Myocyte (in vitro differentiated cells): ENCODE measurements at regions not wholly inside any gene's neighbourhood (a gene's known extent, or its start where the extent isn't known, plus 50 kb on each side); places are given as distances from the start of the nearest gene placed in this dataset.

Experiments
- DNase-seq: peaks from one replicate; pipeline ENCODE4 v3.0.0-alpha.2; 2012; ENCODE audit warnings: low read depth

DNA sequence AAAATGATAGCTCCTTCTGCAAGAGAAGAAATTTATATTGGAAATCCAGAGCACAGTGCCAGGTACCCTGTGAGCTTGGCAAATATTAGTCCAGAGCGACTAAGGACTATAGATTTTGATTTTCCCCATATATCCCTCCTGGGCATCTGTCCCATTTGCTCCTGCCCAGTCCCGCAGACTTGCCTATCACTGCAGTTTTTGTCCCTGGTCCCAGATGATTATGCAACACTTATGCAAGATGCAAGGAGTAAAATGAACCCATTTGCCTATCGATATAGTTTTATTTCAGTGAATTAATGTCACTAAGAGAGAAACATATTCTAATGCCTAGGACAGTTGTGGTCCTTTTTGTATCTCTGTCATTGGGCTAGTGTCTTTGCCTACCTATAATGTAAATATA lies 215.9 kb upstream of the BMP4 start:
- DNase-seq: no peak

GRCh38 chr14:54173802-54174201 lies 217.2 kb upstream of the BMP4 start:
- peak; percentile 38 for DNase-seq

DNA sequence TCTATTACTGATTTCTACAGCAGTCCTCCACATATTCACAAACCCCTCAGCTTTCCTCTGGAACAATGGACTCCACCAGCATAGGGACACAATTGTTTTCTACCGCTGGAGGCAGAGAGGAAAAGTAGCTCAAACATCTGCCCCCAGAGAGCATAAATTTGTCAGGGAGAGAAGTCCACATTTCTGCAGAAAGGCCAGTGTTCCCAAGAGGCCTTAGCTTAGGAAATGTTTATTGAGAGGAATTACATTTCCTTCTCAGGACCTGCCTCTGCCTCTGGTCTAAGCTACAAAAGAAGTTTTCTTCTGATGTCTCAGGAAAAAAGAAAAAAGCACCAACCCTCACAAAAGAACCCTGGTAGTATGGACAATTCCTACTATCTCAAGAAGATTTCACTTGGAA lies 217.8 kb upstream of the BMP4 start:
- no peak for DNase-seq

DNA sequence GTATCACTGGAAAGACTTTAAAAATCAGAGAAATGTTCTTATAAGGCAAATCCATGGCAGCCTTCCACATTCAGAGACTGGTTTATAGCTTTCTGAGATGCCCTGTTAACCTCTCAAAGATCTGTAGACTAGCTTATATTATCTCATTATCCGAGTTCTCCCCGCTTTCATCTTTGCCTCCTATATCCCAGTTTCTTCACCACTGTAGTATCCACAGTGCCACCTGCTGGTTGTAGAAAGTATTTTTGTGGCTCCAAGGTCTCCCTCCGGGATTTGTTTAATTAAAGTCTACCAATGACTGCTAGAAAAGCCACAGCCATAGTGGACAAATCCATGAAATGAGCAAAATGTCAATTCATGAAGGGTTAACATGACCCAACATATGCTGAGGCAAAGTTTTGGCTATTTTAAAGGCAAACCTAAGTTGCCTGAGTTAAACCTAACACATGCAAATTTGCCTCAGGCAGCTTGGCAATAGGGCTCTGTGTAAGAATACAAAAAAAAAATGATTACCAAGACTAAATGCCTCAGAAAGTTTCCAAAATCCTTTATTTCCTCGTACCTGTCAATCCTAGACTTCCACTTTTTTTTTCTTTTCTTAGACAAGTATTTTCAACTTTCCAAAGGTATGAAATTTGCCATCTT lies 218.8 kb upstream of the BMP4 start:
- DNase-seq: peak; percentile 88

- no peak for DNase-seq
These were observed 219.8 kb upstream of the CDKN3 start for GRCh38 chr14:54177019-54177418.

DNA sequence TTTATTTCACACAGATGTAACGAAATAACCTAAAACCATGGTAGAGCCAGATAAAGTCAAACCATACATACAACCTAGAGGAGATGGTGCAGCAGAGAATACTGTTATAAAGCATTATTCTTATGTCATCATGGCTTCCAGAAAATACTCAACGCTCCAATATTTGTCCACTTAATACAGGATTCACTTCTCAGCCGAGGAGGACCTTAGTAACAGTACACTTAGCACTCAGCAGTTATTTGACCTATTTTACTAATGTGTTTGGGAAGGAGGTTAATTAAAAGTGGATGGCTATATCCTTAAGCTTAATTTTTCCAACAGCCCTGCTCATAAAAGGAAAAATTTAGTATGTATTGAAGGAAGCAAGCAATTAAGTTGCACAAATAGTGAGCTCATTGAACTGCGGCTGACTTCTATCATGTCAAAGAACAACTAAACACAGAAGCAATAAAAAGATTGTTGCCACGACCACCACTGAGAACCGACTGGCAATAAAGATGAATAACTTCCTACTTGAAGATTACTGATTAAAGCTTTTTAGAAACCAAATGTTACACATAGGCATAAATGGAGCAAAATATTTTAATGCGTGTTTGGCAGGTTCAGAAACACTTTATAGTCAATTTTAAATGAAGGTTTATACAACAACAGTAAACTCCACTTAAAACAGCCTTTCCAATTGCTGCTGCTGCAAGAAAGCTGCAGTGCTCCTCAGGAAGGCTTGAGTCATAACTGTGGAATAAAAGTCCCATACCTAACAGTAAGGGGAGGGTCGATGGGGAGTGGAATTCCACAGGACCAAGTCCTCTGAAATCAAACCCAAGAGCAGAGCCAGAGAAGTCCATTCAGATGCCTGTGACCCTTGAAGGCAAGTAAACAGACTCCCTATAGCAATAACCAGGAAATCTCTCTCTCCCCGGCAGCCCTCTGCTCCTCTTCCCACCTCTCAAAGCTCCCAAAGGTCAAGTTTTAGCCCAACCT lies 218.9 kb upstream of the CDKN3 start:
- DNase-seq: no peak

DNA sequence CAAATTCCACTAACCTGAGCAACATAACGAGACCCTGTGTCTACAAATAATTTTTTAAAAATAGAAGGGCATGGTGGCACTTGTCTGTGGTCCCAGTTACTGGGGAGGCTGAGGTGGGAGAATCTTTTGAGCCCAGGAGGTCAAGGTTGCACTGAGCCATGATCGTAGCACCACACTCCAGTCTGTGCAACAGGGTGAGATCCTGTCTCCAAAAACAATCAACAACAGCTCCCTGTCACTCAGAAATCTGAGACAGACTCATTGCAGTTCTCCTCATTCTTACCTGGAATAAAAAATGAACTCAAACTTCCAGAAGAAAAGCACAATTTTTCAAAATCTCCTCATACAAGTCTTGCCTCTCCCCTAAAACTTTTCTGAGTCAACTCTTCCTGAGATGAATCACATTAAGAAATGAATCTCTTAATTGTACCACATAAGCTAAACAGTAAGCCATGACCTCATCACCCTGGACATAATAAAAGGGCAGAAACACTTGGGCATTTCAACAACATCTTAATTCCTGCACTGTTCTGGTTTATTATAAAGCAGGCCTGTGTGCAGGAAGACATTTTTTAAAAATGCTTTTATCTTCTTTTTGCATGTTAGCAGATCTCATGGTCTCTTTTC lies 214.3 kb upstream of the CDKN3 start:
- peak; percentile 37 for DNase-seq

DNA sequence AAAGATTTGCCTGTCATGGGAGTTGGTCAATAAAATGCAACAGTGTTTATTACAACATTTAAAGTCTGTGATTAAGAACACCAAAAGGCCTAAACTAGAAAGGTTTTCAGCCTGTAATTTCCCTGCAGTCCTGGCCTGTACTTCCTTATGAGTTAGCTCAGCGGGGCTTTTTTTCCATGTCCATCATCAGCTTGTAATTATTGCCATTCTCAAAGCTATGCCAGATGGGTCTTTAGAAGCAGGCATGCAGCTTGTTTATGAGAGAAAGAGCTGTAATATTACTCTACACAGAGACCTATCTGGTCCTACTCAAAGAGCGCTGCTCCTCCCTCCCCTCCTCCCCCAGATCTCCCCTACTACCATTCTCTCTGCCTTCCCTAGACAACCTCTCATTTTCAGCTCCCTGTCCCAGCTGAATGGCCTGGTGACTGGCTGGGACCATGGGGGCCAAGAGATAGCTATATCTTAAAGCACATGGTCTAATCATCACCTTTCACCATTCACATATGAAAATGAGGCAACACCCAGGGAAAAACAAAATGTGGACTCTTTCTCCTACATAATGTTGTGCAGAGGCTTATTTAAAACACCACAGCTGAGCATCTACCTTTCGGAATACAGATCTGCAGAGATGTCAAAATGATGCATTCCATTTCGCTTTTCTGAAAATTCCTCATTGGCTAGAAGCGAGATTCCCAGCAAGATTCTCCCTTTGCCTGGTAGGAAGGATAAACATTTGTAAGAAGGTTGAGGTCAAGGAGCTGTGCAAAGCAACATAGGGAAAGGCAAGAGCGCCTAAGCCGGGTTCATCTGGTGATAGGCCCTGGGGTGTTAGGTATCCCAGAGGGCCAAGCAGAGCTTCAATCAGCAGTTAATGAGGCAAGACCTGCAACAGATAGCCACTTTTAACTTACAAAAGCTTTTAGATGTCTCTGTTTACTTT lies 209.7 kb upstream of the CDKN3 start:
- no peak for DNase-seq

- no peak for DNase-seq
These were observed 208.6 kb upstream of the CDKN3 start for GRCh38 chr14:54188064-54188666.

DNA sequence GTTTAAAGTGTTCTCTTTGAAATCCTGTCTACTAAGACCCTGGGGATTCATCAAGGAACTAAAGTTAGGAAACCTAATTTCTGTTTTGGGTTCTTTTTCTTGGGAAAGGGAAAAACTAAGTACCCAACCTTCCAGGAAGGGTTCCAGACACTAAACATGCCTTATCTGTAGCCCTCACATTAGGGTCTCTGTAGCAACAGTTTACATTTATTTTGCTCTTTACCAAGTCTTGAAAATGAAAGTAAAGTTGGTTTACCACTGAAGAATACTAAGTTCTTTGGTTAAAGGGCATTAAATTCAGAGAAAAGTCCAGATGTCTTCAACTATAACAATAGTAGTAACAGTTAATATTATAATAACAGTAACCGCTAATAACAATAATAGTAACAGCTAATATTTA lies 207.5 kb upstream of the CDKN3 start:
- no peak for DNase-seq

- DNase-seq: peak; percentile 67
These were observed 207.0 kb upstream of the CDKN3 start for GRCh38 chr14:54189748-54190354.

- no peak for DNase-seq
These were observed 205.0 kb upstream of the CDKN3 start for GRCh38 chr14:54191846-54192245.

DNA sequence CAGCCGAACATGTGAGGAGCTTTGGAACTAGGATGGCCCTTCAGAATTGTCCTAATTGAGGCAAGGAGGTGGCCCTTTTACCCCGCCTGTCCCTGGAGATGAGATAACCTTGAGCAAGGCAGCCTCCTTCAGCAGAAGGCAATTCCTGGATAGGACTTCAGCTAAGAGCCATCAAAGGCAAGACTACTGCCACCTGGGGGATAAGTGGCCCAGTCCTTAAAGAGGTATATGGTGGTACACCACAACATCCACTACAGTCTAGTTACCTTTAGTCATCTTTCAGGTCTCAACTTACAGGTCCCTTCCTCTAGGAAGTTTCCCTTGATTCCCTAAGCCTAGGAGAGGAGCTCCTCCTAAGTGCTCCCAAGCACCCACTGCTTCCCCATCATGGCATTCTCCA lies 204.2 kb upstream of the CDKN3 start:
- no peak for DNase-seq

GRCh38 chr14:54193871-54194270 lies 202.9 kb upstream of the CDKN3 start:
- no peak for DNase-seq

DNA sequence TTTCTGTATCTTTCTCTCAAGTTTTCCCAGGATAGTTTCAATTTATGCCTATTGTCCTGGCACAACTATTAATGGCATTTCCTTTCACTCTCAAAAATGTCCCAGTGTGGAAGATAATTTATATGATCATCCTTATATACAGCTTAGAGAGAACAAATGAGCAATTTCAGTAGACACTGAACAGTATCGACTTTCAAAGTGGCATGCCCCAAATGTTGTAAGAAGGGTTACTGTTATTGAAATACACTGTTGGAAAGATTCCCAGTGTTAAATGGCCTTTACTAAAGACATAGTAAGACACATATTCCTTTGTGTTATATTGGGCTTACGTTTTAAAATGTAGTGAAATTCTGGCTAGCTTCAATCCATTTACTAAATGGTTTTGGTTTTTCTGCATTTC lies 202.3 kb upstream of the CDKN3 start:
- DNase-seq: no peak

- no peak for DNase-seq
These were observed 199.4 kb upstream of the CDKN3 start for GRCh38 chr14:54197369-54197768.

GRCh38 chr14:54200726-54201125 lies 196.1 kb upstream of the CDKN3 start:
- DNase-seq: no peak

DNA sequence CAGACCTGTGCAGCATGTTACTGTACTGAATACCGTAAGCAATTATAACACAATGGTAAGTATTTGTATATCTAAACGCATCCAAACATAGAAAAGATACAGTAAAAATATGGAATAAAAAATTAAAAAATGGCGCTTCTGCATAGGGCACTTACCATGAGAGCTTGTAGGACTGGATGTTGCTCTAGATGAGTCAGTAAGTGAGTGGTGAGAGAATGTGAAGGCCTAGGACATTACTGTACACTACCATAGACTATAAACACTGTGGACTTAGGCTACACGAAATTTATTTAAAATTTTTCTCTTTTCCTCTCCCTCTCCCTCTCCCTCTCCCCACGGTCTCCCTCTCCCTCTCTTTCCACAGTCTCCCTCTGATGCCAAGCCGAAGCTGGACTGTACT lies 194.5 kb upstream of the CDKN3 start:
- no peak for DNase-seq

GRCh38 chr14:54206516-54206915 lies 190.3 kb upstream of the CDKN3 start:
- no peak for DNase-seq

DNA sequence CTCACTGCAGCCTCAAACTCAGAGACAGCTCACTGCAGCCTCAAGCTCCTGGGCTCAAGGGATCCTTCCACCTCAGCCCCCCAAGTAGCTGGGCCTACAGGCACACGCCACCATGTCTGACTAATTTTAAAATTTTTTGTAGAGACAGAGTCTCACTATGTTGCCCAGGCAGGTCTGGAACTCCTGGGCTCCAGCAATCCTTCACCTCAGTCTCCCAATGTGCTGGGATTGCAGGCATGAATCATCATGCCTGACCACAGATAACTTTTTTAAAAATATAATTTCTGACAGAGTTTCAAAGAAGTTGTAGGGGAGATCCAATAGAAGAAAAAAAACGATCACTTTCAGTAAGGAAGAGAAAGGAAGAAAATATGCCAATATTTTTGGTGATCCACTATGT lies 189.7 kb upstream of the CDKN3 start:
- DNase-seq: no peak
